Upper lobe of left lung (tissue), 6 donors: ENCODE measurements at regions not wholly inside any gene's neighbourhood (a gene's known extent, or its start where the extent isn't known, plus 50 kb on each side); places are given as distances from the start of the nearest gene placed in this dataset.

Experiments
- ATAC-seq, 2 donors: fragments of 200-7000 bp; cut with Tn5 transposase; one replicate each; pipeline ENCODE4 v1.9.1; 2022; ENCODE audit warnings: mild to moderate bottlenecking in 2 of 2, moderate library complexity in 2 of 2; ENCODE audit not compliant: low FRiP score in 2 of 2
- DNase-seq, 2 donors: peaks; one replicate each; pipeline ENCODE4 v3.0.0-alpha.2; 2019 to 2020
- H3K27ac ChIP-seq, 4 donors: fragments of 200-600 bp; sonication (generic); one replicate each; pipeline ENCODE4 v1.5.1; 2016 to 2019
- H3K27me3 ChIP-seq, 4 donors: fragments of 200-600 bp; sonication (generic); one replicate each; pipeline ENCODE4 v1.5.1; 2017 to 2019
- H3K36me3 ChIP-seq, 4 donors: fragments of 200-600 bp; sonication (generic); one replicate each; pipeline ENCODE4 v1.5.1; 2016 to 2019
- H3K4me1 ChIP-seq, 4 donors: fragments of 200-600 bp; sonication (generic); one replicate each; pipeline ENCODE4 v1.5.1; 2018 to 2019
- H3K4me3 ChIP-seq, 4 donors: fragments of 200-600 bp; sonication (generic); one replicate each; pipeline ENCODE4 v1.5.1; 2017 to 2019; ENCODE audit warnings: mild to moderate bottlenecking in 2 of 4, moderate library complexity in 1 of 4
- H3K9me3 ChIP-seq, 4 donors: fragments of 200-600 bp; sonication (generic); one replicate each; pipeline ENCODE4 v1.5.1; 2018 to 2019
- CTCF ChIP-seq, 6 experiments: fragments of 450-650 bp in 4 of 6; fragments of 200-600 bp in 2 of 6; sonication (generic) in 2 of 6; IDR thresholded peaks; one replicate each; pipeline ENCODE4 v1.5.1; 2016 to 2019; ENCODE audit warnings: antibody characterized with exemption in 6 of 6
- EP300 ChIP-seq, 4 donors: sonication (generic); formaldehyde crosslinking; IDR thresholded peaks; one replicate each; pipeline ENCODE4 v1.5.1; 2017; ENCODE audit warnings: antibody characterized with exemption in 4 of 4, control low read depth in 2 of 4
- POLR2A ChIP-seq, 4 donors: fragments of 450-650 bp; IDR thresholded peaks; one replicate each; pipeline ENCODE4 v1.5.1; 2016 to 2017; ENCODE audit warnings: antibody characterized with exemption in 4 of 4, mild to moderate bottlenecking in 2 of 4
- POLR2AphosphoS5 ChIP-seq, 2 donors: sonication (generic); formaldehyde crosslinking; IDR thresholded peaks; one replicate each; pipeline ENCODE4 v1.5.1; 2017; ENCODE audit warnings: antibody characterized with exemption in 2 of 2
- WGBS, 2 donors: methylation state at CpG; one replicate each; pipeline ENCODE4 v1.1.5; 2017 to 2018; 5-methylcytosine and 5-hydroxymethylcytosine counted together
- donor health status: DM: no; HTN: no; CAD: no; lungs with moderate emphysema.
- donor health status: DM: no; HTN: yes; CAD: no; lungs with severe emphysema.

GRCh38 chr5:166046956-166047355 lies 2244.5 kb upstream of the WWC1 start:
- Histone ChIP-seq H3K36me3 (no peaks in the 10 kb centered on the region), H3K9me3 (no peaks in the 10 kb centered on the region), H3K27ac (no peak overlapping the region), H3K27me3 (no peaks in the 10 kb centered on the region), H3K4me3 (no peak overlapping the region), H3K4me1 (no peaks in the 10 kb centered on the region)
- WGBS, 2 donors, result 59 to 78% methylated on average over 1 of the region's 1 CpG
- TF ChIP-seq POLR2A (IDR thresholded peaks at IDR 0.05) (no peak), CTCF (IDR thresholded peaks at IDR 0.05) (no peak), POLR2AphosphoS5 (IDR thresholded peaks at IDR 0.05) (no peak), EP300 (IDR thresholded peaks at IDR 0.05) (no peak)
- ATAC-seq (no peak), DNase-seq (no peak)

- H3K9me3 ChIP-seq, result no peaks in the 10 kb centered on the region
- no peaks in the 10 kb centered on the region for H3K36me3 ChIP-seq
- WGBS, 2 donors, result 85 to 90% methylated on average over 4 of the region's 4 CpGs
- H3K27me3 ChIP-seq, result no peaks in the 10 kb centered on the region
- TF ChIP-seq POLR2AphosphoS5 (IDR thresholded peaks at IDR 0.05) (no peak), CTCF (IDR thresholded peaks at IDR 0.05) (no peak), POLR2A (IDR thresholded peaks at IDR 0.05) (no peak), EP300 (IDR thresholded peaks at IDR 0.05) (no peak)
- DNase-seq (no peak), ATAC-seq (no peak)
- no peak overlapping the region for H3K27ac ChIP-seq
- no peaks in the 10 kb centered on the region for H3K4me1 ChIP-seq
- H3K4me3 ChIP-seq, result no peak overlapping the region
Measured at GRCh38 chr5:166050531-166050930, 2240.9 kb upstream of the WWC1 start.

GRCh38 chr5:166058660-166059059 lies 2232.8 kb upstream of the WWC1 start:
- no peaks in the 10 kb centered on the region for H3K27me3 ChIP-seq
- H3K27ac ChIP-seq, result no peak overlapping the region
- no peaks in the 10 kb centered on the region for H3K9me3 ChIP-seq
- no peaks in the 10 kb centered on the region for H3K4me1 ChIP-seq
- 92 to 95% methylated on average over 5 of the region's 5 CpGs for WGBS, 2 donors
- no peak overlapping the region for H3K4me3 ChIP-seq
- TF ChIP-seq POLR2AphosphoS5 (IDR thresholded peaks at IDR 0.05) (no peak), CTCF (IDR thresholded peaks at IDR 0.05) (no peak), POLR2A (IDR thresholded peaks at IDR 0.05) (no peak), EP300 (IDR thresholded peaks at IDR 0.05) (no peak)
- H3K36me3 ChIP-seq, result no peaks in the 10 kb centered on the region
- ATAC-seq, result no peak
- DNase-seq, result no peak

- H3K4me1 ChIP-seq, result no peaks in the 10 kb centered on the region
- H3K27me3 ChIP-seq, result no peaks in the 10 kb centered on the region
- ATAC-seq (no peak), DNase-seq (no peak)
- no peaks in the 10 kb centered on the region for H3K36me3 ChIP-seq
- 81 to 96% methylated on average over 1 of the region's 1 CpG for WGBS, 2 donors
- no peak overlapping the region for H3K27ac ChIP-seq
- H3K9me3 ChIP-seq, result no peaks in the 10 kb centered on the region
- no peak for TF ChIP-seq POLR2AphosphoS5 (IDR thresholded peaks at IDR 0.05)
- TF ChIP-seq POLR2A (IDR thresholded peaks at IDR 0.05), result no peak
- TF ChIP-seq EP300 (IDR thresholded peaks at IDR 0.05), result no peak
- TF ChIP-seq CTCF (IDR thresholded peaks at IDR 0.05), result no peak
- no peak overlapping the region for H3K4me3 ChIP-seq
Measured at GRCh38 chr5:166062094-166062493, 2229.4 kb upstream of the WWC1 start.

GRCh38 chr5:166062719-166063118 lies 2228.7 kb upstream of the WWC1 start:
- H3K4me1 ChIP-seq, result no peaks in the 10 kb centered on the region
- ATAC-seq (no peak), DNase-seq (no peak)
- H3K27ac ChIP-seq, result no peak overlapping the region
- H3K27me3 ChIP-seq, result no peaks in the 10 kb centered on the region
- no peaks in the 10 kb centered on the region for H3K9me3 ChIP-seq
- TF ChIP-seq EP300 (IDR thresholded peaks at IDR 0.05), result no peak
- no peak for TF ChIP-seq POLR2A (IDR thresholded peaks at IDR 0.05)
- TF ChIP-seq POLR2AphosphoS5 (IDR thresholded peaks at IDR 0.05), result no peak
- no peak for TF ChIP-seq CTCF (IDR thresholded peaks at IDR 0.05)
- no peaks in the 10 kb centered on the region for H3K36me3 ChIP-seq
- H3K4me3 ChIP-seq, result no peak overlapping the region
